ENCODE measurements at regions not wholly inside any gene's neighbourhood (a gene's known extent, or its start where the extent isn't known, plus 50 kb on each side); places are given as distances from the start of the nearest gene placed in this dataset.

DNA sequence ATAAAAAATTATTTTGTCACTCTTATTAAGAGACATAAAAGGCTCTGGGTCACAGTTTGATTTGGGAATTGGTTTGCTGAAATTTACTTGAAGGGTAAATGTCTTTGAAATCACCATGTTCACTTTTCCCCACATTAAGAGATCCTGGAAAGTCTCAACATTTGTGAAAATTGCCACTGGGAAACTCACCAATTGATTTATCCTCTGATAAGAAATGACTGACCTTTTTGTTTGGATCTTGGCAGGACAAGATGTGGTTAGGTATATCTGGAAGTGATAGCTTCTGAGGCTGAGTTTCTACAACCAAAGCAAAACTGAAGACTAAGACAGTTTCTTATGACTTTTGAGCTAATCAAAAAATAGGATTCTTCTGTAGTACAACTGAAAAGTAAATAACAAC is 107.1 kb upstream of the TMEM106B start:
- Histone ChIP-seq H4K5ac (ENCODE audit: low read depth, low read length) (no peak overlapping the region), H3K23ac (ENCODE audit: low read depth, low read length) (no peak overlapping the region), H3K9ac (ENCODE audit: low read depth, low read length) (no peak overlapping the region), H3K27me3 (ENCODE audit: control insufficient read depth, insufficient read depth, low read length) (no peaks in the 10 kb centered on the region), H4K91ac (ENCODE audit: insufficient read depth, low read depth, low read length) (no peak overlapping the region), H3K18ac (ENCODE audit: low read depth, low read length) (no peak overlapping the region), H3K4me3 (ENCODE audit: insufficient read depth, low read depth, low read length) (no peak overlapping the region), H2BK5ac (ENCODE audit: low read depth, low read length, poor library complexity, severe bottlenecking) (no peak overlapping the region), H3K9me3 (ENCODE audit: control insufficient read depth, insufficient read depth, low read length) (no peaks in the 10 kb centered on the region), H3K79me1 (ENCODE audit: low read depth in 1 of 2, low read length in 2 of 2) (no peaks in the 10 kb centered on the region), H2AK5ac (ENCODE audit: low read depth, low read length) (no peak overlapping the region), H3K4me2 (ENCODE audit: low read depth, low read length) (no peak overlapping the region), H2AK9ac (replicated peaks; ENCODE audit: low read depth, low read length, poor library complexity) (no peak overlapping the region), H2BK15ac (ENCODE audit: low read depth, low read length) (no peak overlapping the region), H4K8ac (ENCODE audit: low read depth in 2 of 2, low read length in 2 of 2) (no peak overlapping the region), H2BK20ac (ENCODE audit: low read depth, low read length) (no peak overlapping the region), H3K36me3 (ENCODE audit: control insufficient read depth, insufficient read depth, low read length) (no peaks in the 10 kb centered on the region), H4K20me1 (ENCODE audit: insufficient read depth, low read length) (no peaks in the 10 kb centered on the region), H3K4me1 (ENCODE audit: control insufficient read depth, insufficient read depth, low read length) (no peaks in the 10 kb centered on the region), H3K27ac (ENCODE audit: insufficient read depth, low read length) (no peak overlapping the region), H2BK120ac (ENCODE audit: low read depth, low read length) (no peak overlapping the region), H2AFZ (replicated peaks; ENCODE audit: low read length, poor library complexity) (no peak overlapping the region), H3K56ac (ENCODE audit: extremely low read depth, insufficient read depth, low read length) (no peak overlapping the region), H3K14ac (replicated peaks; ENCODE audit: low read depth, low read length) (no peak overlapping the region), H3K9me1 (ENCODE audit: insufficient read depth, low read length) (no peaks in the 10 kb centered on the region), H3K4ac (ENCODE audit: low read depth, low read length) (no peak overlapping the region)
- ChIA-PET POLR2A (ENCODE audit: unreplicated experiment) (no interaction called here), CTCF (interaction anchor here (0.9 kb wide), 1 partner anchor 156 kb away, joined by 3 read pairs; no protein-coding TSS in a partner anchor)
- DNase-seq, result no peak
- intact Hi-C loops (cut with micrococcal nuclease), result loop anchor here (10.0 kb wide), 1 partner anchor 69 kb away; no protein-coding TSS in a partner anchor
- ATAC-seq (ENCODE audit: low read depth), result no peak
- TF ChIP-seq SMC3 (IDR thresholded peaks at IDR 0.05; ENCODE audit: low read depth, low read length) (no peak), MXI1 (IDR thresholded peaks at IDR 0.05; ENCODE audit: borderline replicate concordance, low read depth, low read length) (no peak), MAZ (IDR thresholded peaks at IDR 0.05; ENCODE audit: borderline replicate concordance, low read depth, low read length) (no peak), CEBPB (IDR thresholded peaks at IDR 0.05; ENCODE audit: low read depth, low read length) (no peak), MAFK (IDR thresholded peaks at IDR 0.05; ENCODE audit: low read depth, low read length) (no peak)
- dilution Hi-C loops (cut with HindIII; ENCODE audit: low sequenced_read_pairs, unreplicated experiment), result no loop called here
- in situ Hi-C loops (cut with MboI; ENCODE audit: low sequenced_read_pairs), result no loop called here
- BruUV-seq (replicated peaks), result no TSS peak
